RWPE2 (cell line): ENCODE measurements at regions not wholly inside any gene's neighbourhood (a gene's known extent, or its start where the extent isn't known, plus 50 kb on each side); places are given as distances from the start of the nearest gene placed in this dataset.

Experiments used
- ATAC-seq: fragments of 200-7000 bp; cut with Tn5 transposase; 3 replicates; pipeline ENCODE4 v1.9.1; 2021; ENCODE audit warnings: low read depth
- DNase-seq: peaks from one replicate; pipeline ENCODE4 v3.0.0-alpha.2; 2020; ENCODE audit warnings: low spot score
- H3K27ac ChIP-seq: fragments of 450-650 bp; 2 replicates; pipeline ENCODE4 v1.5.1; 2017; ENCODE audit warnings: mild to moderate bottlenecking; ENCODE audit not compliant: poor library complexity, severe bottlenecking
- H3K27me3 ChIP-seq: fragments of 250-450 bp; sonication (Bioruptor Pico); 2 replicates; pipeline ENCODE4 v1.5.1; 2021; ENCODE audit warnings: mild to moderate bottlenecking, moderate library complexity; ENCODE audit not compliant: insufficient read depth, poor library complexity, severe bottlenecking
- H3K36me3 ChIP-seq: fragments of 250-450 bp; sonication (Bioruptor Pico); 2 replicates; pipeline ENCODE4 v1.5.1; 2020; ENCODE audit warnings: low read depth, mild to moderate bottlenecking, moderate library complexity
- H3K4me1 ChIP-seq: fragments of 250-450 bp; sonication (Bioruptor Pico); 2 replicates; pipeline ENCODE4 v1.5.1; 2021; ENCODE audit warnings: mild to moderate bottlenecking, moderate library complexity; ENCODE audit not compliant: insufficient read depth, poor library complexity, severe bottlenecking
- H3K4me3 ChIP-seq: fragments of 250-450 bp; sonication (Bioruptor Pico); 2 replicates; pipeline ENCODE4 v1.5.1; 2021; ENCODE audit warnings: mild to moderate bottlenecking, moderate library complexity; ENCODE audit not compliant: severe bottlenecking
- H3K9me3 ChIP-seq: fragments of 250-450 bp; sonication (Bioruptor Pico); 2 replicates; pipeline ENCODE4 v1.5.1; 2021; ENCODE audit warnings: mild to moderate bottlenecking, moderate library complexity; ENCODE audit not compliant: severe bottlenecking
- TF ChIP-seq, protein P1 (sequence below): fragments of 450-650 bp; IDR thresholded peaks from one replicate; pipeline ENCODE4 v1.5.1; 2017; ENCODE audit warnings: mild to moderate bottlenecking, moderate library complexity; ENCODE audit not compliant: poor library complexity, severe bottlenecking

DNA sequence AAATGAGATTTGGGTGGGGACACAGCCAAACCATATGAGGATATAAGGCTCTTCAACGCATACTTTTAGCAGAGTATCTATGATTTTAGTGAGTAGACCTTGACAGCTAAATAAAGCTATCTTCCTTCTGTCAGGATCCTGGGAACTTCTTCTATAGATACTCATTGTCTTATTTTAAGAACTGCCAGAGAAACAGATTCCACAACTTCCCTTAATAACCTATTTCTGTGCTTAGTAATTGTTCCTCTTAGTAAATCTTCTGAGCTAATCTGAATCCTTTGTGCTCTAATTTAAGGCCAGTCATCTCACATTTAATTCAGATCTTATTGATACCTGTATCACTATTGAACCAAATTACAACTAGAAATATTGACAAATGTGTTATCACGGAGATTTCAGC lies 64.0 kb upstream of the CEP85L start:
- no peak overlapping the region for H3K27ac ChIP-seq
- no peak overlapping the region for H3K4me3 ChIP-seq
- no peaks in the 10 kb centered on the region for H3K9me3 ChIP-seq
- peaks cover 9% of the 10 kb centered on the region for H3K4me1 ChIP-seq
- H3K36me3 ChIP-seq: no peaks in the 10 kb centered on the region
- no peak for DNase-seq
- no peak for ATAC-seq
- TF ChIP-seq, protein P1, sequence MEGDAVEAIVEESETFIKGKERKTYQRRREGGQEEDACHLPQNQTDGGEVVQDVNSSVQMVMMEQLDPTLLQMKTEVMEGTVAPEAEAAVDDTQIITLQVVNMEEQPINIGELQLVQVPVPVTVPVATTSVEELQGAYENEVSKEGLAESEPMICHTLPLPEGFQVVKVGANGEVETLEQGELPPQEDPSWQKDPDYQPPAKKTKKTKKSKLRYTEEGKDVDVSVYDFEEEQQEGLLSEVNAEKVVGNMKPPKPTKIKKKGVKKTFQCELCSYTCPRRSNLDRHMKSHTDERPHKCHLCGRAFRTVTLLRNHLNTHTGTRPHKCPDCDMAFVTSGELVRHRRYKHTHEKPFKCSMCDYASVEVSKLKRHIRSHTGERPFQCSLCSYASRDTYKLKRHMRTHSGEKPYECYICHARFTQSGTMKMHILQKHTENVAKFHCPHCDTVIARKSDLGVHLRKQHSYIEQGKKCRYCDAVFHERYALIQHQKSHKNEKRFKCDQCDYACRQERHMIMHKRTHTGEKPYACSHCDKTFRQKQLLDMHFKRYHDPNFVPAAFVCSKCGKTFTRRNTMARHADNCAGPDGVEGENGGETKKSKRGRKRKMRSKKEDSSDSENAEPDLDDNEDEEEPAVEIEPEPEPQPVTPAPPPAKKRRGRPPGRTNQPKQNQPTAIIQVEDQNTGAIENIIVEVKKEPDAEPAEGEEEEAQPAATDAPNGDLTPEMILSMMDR: no peak
- no peaks in the 10 kb centered on the region for H3K27me3 ChIP-seq

DNA sequence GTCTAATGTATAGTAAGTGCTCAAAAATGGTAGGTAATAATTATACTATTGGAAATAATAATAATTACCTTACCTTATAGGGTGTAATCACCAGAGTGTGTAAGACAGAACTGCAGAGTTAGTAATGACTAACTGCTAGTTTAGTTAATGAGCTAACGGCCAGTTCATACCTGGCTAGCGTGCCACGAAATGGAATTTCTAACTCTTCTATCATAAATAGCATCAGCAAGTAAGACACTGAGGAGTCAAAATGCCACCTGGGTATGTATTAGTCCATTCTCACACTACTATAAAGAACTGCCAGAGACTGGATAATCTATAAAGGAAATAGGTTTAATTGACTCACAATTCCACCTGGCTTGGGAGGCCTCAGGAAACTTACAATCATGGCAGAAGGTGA lies 63.4 kb upstream of the CEP85L start:
- TF ChIP-seq, protein P1: no peak
- ATAC-seq: no peak
- Histone ChIP-seq H3K4me1 (peaks cover 15% of the 10 kb centered on the region), H3K9me3 (no peaks in the 10 kb centered on the region), H3K27ac (no peak overlapping the region), H3K4me3 (no peak overlapping the region), H3K27me3 (no peaks in the 10 kb centered on the region), H3K36me3 (no peaks in the 10 kb centered on the region)
- no peak for DNase-seq

DNA sequence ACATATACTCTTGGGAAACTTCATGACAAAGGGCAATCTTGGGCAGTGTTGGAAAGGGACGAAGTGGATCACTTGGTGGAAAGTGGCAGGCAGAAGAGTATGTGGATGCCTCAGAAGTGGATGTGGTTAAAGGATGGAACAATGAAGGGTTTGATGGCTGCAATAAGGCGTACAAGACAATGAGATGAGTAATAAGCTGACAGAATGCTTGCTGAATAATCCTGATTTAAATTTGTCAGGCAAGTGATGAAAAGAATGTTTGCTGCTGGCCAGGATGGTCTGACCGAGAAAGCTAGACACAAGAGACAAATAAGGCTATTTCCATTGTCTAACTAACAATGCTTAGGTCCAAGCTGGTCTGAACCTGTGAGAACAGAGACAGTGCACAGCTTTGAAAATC lies 61.6 kb upstream of the CEP85L start:
- DNase-seq (no peak), ATAC-seq (peak; percentile 64)
- Histone ChIP-seq H3K27me3 (no peaks in the 10 kb centered on the region), H3K27ac (no peak overlapping the region), H3K4me3 (no peak overlapping the region), H3K9me3 (no peaks in the 10 kb centered on the region), H3K36me3 (no peaks in the 10 kb centered on the region), H3K4me1 (peaks cover 24% of the 10 kb centered on the region)
- TF ChIP-seq, protein P1: no peak

DNA sequence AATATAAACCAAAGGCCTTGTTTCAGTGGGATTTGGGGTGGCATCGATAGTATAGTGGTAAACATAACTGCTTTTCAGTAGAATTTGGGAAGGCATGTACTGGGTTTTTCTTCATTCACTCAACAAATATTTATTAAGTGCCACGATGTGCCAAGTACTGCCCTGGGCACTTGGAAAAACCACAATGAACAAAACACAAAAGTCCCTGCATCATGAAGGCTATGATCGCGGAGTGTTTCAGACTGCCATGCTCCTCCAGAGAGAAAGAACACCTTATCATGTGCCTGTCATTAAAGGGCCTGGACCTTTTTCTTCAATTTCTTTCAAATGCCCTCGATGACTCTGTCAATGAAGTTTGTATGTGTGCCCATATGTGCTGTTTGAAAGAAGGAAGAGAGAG lies 59.2 kb upstream of the CEP85L start:
- Histone ChIP-seq H3K4me3 (no peak overlapping the region), H3K4me1 (peaks cover 38% of the 10 kb centered on the region), H3K27me3 (no peaks in the 10 kb centered on the region), H3K27ac (peak overlapping the region; percentile 88), H3K9me3 (no peaks in the 10 kb centered on the region), H3K36me3 (no peaks in the 10 kb centered on the region)
- DNase-seq (no peak), ATAC-seq (no peak)
- TF ChIP-seq, protein P1: no peak

DNA sequence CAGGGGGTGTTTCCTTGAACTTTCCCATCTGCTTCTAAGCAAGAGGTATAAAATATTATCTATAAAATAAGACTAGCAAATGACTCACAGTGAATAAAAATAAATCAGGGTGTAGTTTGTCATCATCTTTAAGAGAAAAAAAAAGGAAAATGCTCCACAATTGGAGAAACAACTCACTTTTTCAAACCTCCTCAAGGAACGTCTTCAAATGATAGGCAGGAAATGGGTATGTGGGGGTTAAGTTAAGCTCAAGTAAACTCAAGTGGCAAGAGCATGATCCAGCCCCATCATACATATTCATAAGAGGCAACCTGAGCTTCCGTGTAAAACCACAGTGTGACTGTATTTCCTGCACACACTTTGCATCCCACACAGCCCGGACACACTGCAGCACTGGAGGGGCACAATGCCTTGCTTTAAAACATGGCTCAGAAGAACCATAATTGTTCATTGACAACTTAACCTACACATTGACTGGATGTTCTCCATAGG lies 58.5 kb upstream of the CEP85L start:
- Histone ChIP-seq H3K27ac (peak overlapping the region; percentile 88), H3K36me3 (no peaks in the 10 kb centered on the region), H3K27me3 (no peaks in the 10 kb centered on the region), H3K9me3 (no peaks in the 10 kb centered on the region), H3K4me3 (peak overlapping the region; percentile 16), H3K4me1 (peaks cover 40% of the 10 kb centered on the region)
- ATAC-seq (peak; percentile 62), DNase-seq (no peak)
- TF ChIP-seq, protein P1: no peak
